Erythroblast (primary cell): ENCODE measurements at regions not wholly inside any gene's neighbourhood (a gene's known extent, or its start where the extent isn't known, plus 50 kb on each side); places are given as distances from the start of the nearest gene placed in this dataset.

ENCODE experiments used
- GATA1 ChIP-seq: IDR thresholded peaks from 2 replicates; pipeline ENCODE4 v1.6.1; 2011; ENCODE audit warnings: low read depth, mild to moderate bottlenecking, control low read depth, low read length, moderate library complexity
- POLR2A ChIP-seq: IDR thresholded peaks from 2 replicates; pipeline ENCODE4 v1.6.1; 2011; ENCODE audit warnings: mild to moderate bottlenecking, low read length

DNA sequence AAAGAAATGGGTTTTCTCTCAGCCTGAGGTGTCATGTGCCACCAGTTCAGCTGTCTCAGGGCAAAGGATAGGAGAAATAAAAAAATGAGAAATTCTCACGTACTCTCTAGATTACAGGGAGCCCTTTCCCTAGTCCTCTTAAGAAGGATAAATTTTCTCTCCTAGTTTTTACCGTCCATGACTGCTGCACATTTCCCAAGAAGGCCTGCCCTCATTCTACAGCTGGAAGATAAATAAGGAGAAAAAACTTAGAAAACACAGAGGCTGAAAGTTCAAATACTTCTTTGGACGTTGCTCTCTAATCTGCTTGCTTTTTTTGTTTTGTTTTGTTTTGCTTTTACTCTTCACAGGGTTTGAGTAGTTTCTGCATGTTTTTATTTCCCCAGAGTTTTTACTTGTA is 211.9 kb downstream of the DCAF12L2 start:
- TF ChIP-seq POLR2A: no peak
- no peak for TF ChIP-seq GATA1
